Glutamatergic neuron (in vitro differentiated cells): ENCODE measurements at regions not wholly inside any gene's neighbourhood (a gene's known extent, or its start where the extent isn't known, plus 50 kb on each side); places are given as distances from the start of the nearest gene placed in this dataset.

Experiments used
- DNase-seq: peaks from one replicate; pipeline ENCODE4 v3.0.0; 2022
- H3K27ac Mint-ChIP-seq: one replicate; pipeline ENCODE4 v1.8.0; 2020; ENCODE audit warnings: mild to moderate bottlenecking, mixed read lengths, inconsistent platforms; ENCODE audit not compliant: unreplicated experiment
- H3K27me3 Mint-ChIP-seq: one replicate; pipeline ENCODE4 v1.8.0; 2020; ENCODE audit warnings: mild to moderate bottlenecking, moderate library complexity, mixed read lengths, inconsistent platforms; ENCODE audit not compliant: unreplicated experiment
- H3K36me3 Mint-ChIP-seq: one replicate; pipeline ENCODE4 v1.8.0; 2020; ENCODE audit warnings: mild to moderate bottlenecking, mixed read lengths, inconsistent platforms; ENCODE audit not compliant: unreplicated experiment
- H3K4me1 Mint-ChIP-seq: one replicate; pipeline ENCODE4 v1.8.0; 2020; ENCODE audit warnings: mild to moderate bottlenecking, low read depth, mixed read lengths, inconsistent platforms; ENCODE audit not compliant: unreplicated experiment
- H3K4me3 Mint-ChIP-seq: one replicate; pipeline ENCODE4 v1.8.0; 2020; ENCODE audit warnings: mild to moderate bottlenecking, mixed read lengths, inconsistent platforms; ENCODE audit not compliant: unreplicated experiment
- H3K9me3 Mint-ChIP-seq: one replicate; pipeline ENCODE4 v1.8.0; 2020; ENCODE audit warnings: mild to moderate bottlenecking, moderate library complexity, mixed read lengths, inconsistent platforms; ENCODE audit not compliant: unreplicated experiment
- TF ChIP-seq, protein P1 (sequence below): fragments of 200-600 bp; sonication (generic); IDR thresholded peaks from one replicate; pipeline ENCODE4 v1.5.0; 2021; ENCODE audit not compliant: partially characterized antibody, unreplicated experiment

- H3K4me3 Mint-ChIP-seq, result no peak overlapping the region
- peaks cover 4% of the 10 kb centered on the region for H3K4me1 Mint-ChIP-seq
- no peaks in the 10 kb centered on the region for H3K36me3 Mint-ChIP-seq
- H3K9me3 Mint-ChIP-seq, result no peaks in the 10 kb centered on the region
- H3K27me3 Mint-ChIP-seq, result no peaks in the 10 kb centered on the region
- DNase-seq, result no peak
- TF ChIP-seq, protein P1, sequence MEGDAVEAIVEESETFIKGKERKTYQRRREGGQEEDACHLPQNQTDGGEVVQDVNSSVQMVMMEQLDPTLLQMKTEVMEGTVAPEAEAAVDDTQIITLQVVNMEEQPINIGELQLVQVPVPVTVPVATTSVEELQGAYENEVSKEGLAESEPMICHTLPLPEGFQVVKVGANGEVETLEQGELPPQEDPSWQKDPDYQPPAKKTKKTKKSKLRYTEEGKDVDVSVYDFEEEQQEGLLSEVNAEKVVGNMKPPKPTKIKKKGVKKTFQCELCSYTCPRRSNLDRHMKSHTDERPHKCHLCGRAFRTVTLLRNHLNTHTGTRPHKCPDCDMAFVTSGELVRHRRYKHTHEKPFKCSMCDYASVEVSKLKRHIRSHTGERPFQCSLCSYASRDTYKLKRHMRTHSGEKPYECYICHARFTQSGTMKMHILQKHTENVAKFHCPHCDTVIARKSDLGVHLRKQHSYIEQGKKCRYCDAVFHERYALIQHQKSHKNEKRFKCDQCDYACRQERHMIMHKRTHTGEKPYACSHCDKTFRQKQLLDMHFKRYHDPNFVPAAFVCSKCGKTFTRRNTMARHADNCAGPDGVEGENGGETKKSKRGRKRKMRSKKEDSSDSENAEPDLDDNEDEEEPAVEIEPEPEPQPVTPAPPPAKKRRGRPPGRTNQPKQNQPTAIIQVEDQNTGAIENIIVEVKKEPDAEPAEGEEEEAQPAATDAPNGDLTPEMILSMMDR, result no peak
- H3K27ac Mint-ChIP-seq, result no peak overlapping the region
Observed at GRCh38 chr5:117431091-117431490, 856.5 kb upstream of the SEMA6A start.

GRCh38 chr5:117425163-117425562 lies 850.5 kb upstream of the SEMA6A start:
- Mint-ChIP-seq H3K27ac (no peak overlapping the region), H3K36me3 (peaks cover 6% of the 10 kb centered on the region)

GRCh38 chr5:117424559-117424958 lies 849.9 kb upstream of the SEMA6A start:
- Mint-ChIP-seq H3K27me3 (no peaks in the 10 kb centered on the region), H3K27ac (no peak overlapping the region), H3K36me3 (peaks cover 6% of the 10 kb centered on the region), H3K4me3 (no peak overlapping the region), H3K9me3 (no peaks in the 10 kb centered on the region), H3K4me1 (no peaks in the 10 kb centered on the region)
- TF ChIP-seq, protein P1, result no peak
- no peak for DNase-seq

More at GRCh38 chr5:117425163-117425562, 850.5 kb upstream of the SEMA6A start:
- H3K9me3 Mint-ChIP-seq, result no peaks in the 10 kb centered on the region
- no peaks in the 10 kb centered on the region for H3K27me3 Mint-ChIP-seq
- no peaks in the 10 kb centered on the region for H3K4me1 Mint-ChIP-seq
- no peak overlapping the region for H3K4me3 Mint-ChIP-seq
- TF ChIP-seq, protein P1, result no peak
- no peak for DNase-seq

GRCh38 chr5:117417501-117417900 lies 842.9 kb upstream of the SEMA6A start:
- H3K27me3 Mint-ChIP-seq, result no peaks in the 10 kb centered on the region
- no peaks in the 10 kb centered on the region for H3K4me1 Mint-ChIP-seq
- H3K27ac Mint-ChIP-seq, result no peak overlapping the region
- no peak for DNase-seq
- no peak overlapping the region for H3K4me3 Mint-ChIP-seq
- TF ChIP-seq, protein P1, result no peak
- peaks cover 6% of the 10 kb centered on the region for H3K36me3 Mint-ChIP-seq
- H3K9me3 Mint-ChIP-seq, result no peaks in the 10 kb centered on the region

DNA sequence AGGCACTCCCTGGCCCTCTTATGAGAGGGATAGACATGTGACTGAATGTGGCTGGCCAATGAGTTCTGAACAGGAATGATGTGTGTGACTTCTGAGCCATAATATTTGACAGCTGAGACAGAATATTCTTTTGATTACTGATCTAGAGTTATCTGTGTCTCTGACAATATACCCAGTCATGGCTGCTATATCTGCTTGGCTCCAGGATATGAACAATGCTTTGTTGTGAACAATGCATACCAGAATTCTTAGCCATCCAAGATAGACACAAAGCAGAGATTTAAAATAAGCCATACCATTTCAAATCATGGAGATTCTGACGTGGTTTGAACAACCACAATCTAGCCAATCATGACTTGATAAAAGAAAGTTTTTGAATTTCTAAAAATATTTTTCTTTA lies 840.3 kb upstream of the SEMA6A start:
- TF ChIP-seq, protein P1, result no peak
- no peak overlapping the region for H3K4me3 Mint-ChIP-seq
- no peaks in the 10 kb centered on the region for H3K36me3 Mint-ChIP-seq
- H3K4me1 Mint-ChIP-seq, result no peaks in the 10 kb centered on the region
- H3K9me3 Mint-ChIP-seq, result no peaks in the 10 kb centered on the region
- no peaks in the 10 kb centered on the region for H3K27me3 Mint-ChIP-seq
- H3K27ac Mint-ChIP-seq, result no peak overlapping the region
- DNase-seq, result no peak
